H1 (cell line): ENCODE measurements at regions not wholly inside any gene's neighbourhood (a gene's known extent, or its start where the extent isn't known, plus 50 kb on each side); places are given as distances from the start of the nearest gene placed in this dataset.
A peak's percentile ranks its signal among the peaks of the same experiment; 100 is the strongest.

Source experiments
- CTCF ChIA-PET: fragments of 300-600 bp; sonication (Branson Sonifier 250); formaldehyde crosslinking; loops from one replicate; lab custom pipeline; 2021; ENCODE audit not compliant: partially characterized antibody; lab: Charles Lee
- POLR2A ChIA-PET: fragments of 300-600 bp; sonication (Branson Sonifier 250); formaldehyde crosslinking; loops from one replicate; lab custom pipeline; 2021; ENCODE audit warnings: inconsistent platforms; ENCODE audit not compliant: partially characterized antibody; lab: Charles Lee
- DNase-seq, 2 experiments: peaks; one replicate each; pipeline versions ENCODE4 v3.0.0 to v3.0.0-alpha.2; 2010 to 2022; ENCODE audit warnings: low spot score in 2 of 2, low read depth in 1 of 2, mixed read lengths in 1 of 2
- FAIRE-seq: peaks from 2 replicates; lab custom pipeline; 2011; peaks lifted over from hg19 to GRCh38; lab: Jason Lieb, UNC
- H2AFZ ChIP-seq: 2 replicates; pipeline ENCODE4 v1.8.1; 2012; ENCODE audit warnings: low read length, inconsistent platforms
- H2AK5ac ChIP-seq: 2 replicates; pipeline ENCODE4 v1.6.1; 2013; ENCODE audit warnings: low read depth, low read length
- H2BK120ac ChIP-seq: replicated peaks from 2 replicates; pipeline ENCODE3; 2013; ENCODE audit warnings: low read depth, low read length, inconsistent platforms
- H2BK12ac ChIP-seq: 2 replicates; pipeline ENCODE4 v1.6.1; 2013; ENCODE audit warnings: low read depth, low read length
- H2BK15ac ChIP-seq: 2 replicates; pipeline ENCODE4 v1.6.1; 2013; ENCODE audit warnings: low read length
- H2BK20ac ChIP-seq: 2 replicates; pipeline ENCODE4 v1.6.1; 2013; ENCODE audit warnings: low read length
- H2BK5ac ChIP-seq: 2 replicates; pipeline ENCODE4 v1.6.1; 2013; ENCODE audit warnings: low read depth, low read length
- H3K14ac ChIP-seq: 2 replicates; pipeline ENCODE4 v1.6.1; 2013; ENCODE audit warnings: inconsistent platforms; ENCODE audit not compliant: insufficient read length
- H3K18ac ChIP-seq: 2 replicates; pipeline ENCODE4 v1.6.1; 2013; ENCODE audit warnings: low read length; ENCODE audit errors: extremely low read depth
- H3K23ac ChIP-seq: 2 replicates; pipeline ENCODE4 v1.6.1; 2013; ENCODE audit warnings: inconsistent platforms; ENCODE audit not compliant: insufficient read length
- H3K23me2 ChIP-seq: 2 replicates; pipeline ENCODE4 v1.6.1; 2013; ENCODE audit warnings: low read depth, low read length
- H3K27ac ChIP-seq: 2 replicates; pipeline ENCODE4 v1.6.1; 2011; ENCODE audit warnings: low read depth, low read length, inconsistent platforms
- H3K27me3 ChIP-seq, 4 experiments: replicated peaks in 1 of 4; 1 replicate in 1 of 4; 2 replicates in 3 of 4; pipeline versions ENCODE4 v1.6.1 to v1.8.1; 2011 to 2013; ENCODE audit warnings: low read length in 3 of 4, mild to moderate bottlenecking in 3 of 4, inconsistent platforms in 2 of 4, mixed read lengths in 2 of 4, moderate library complexity in 1 of 4; ENCODE audit not compliant: control insufficient read depth in 3 of 4, insufficient read depth in 3 of 4; ENCODE audit errors: extremely low read depth in 1 of 4
- H3K36me3 ChIP-seq, 4 experiments: 2 replicates each; pipeline versions ENCODE4 v1.6.1 to v1.8.1; 2011 to 2013; ENCODE audit warnings: mild to moderate bottlenecking in 4 of 4, low read length in 3 of 4, moderate library complexity in 2 of 4, control low read depth in 1 of 4, inconsistent platforms in 1 of 4; ENCODE audit not compliant: insufficient read depth in 4 of 4, control insufficient read depth in 2 of 4
- H3K4ac ChIP-seq: replicated peaks from 2 replicates; pipeline ENCODE3; 2013; ENCODE audit warnings: low read length, low read depth, mixed read lengths, inconsistent platforms; ENCODE audit not compliant: insufficient read length
- H3K4me1 ChIP-seq, 4 experiments: replicated peaks in 1 of 4; 1 replicate in 1 of 4; 2 replicates in 3 of 4; pipeline versions ENCODE4 v1.6.1 to v1.8.1; 2011 to 2013; ENCODE audit warnings: low read length in 3 of 4, inconsistent platforms in 2 of 4, mixed read lengths in 1 of 4; ENCODE audit not compliant: insufficient read depth in 4 of 4, control insufficient read depth in 3 of 4
- H3K4me2 ChIP-seq, 2 experiments: 2 replicates each; pipeline versions ENCODE4 v1.6.1 to v1.8.1; 2011 to 2013; ENCODE audit warnings: low read depth in 2 of 2, low read length in 2 of 2, control low read depth in 1 of 2, inconsistent platforms in 1 of 2, mild to moderate bottlenecking in 1 of 2; ENCODE audit not compliant: insufficient read depth in 1 of 2
- H3K4me3 ChIP-seq, 4 experiments: fragments of 200-600, 300-600 bp in 1 of 4; sonication (generic), shearing (Covaris generic), sonication (Bioruptor Twin) in 1 of 4; 2 replicates each; pipeline versions ENCODE4 v1.5.1 to v1.8.1; 2011 to 2016; ENCODE audit warnings: low read length in 4 of 4, low read depth in 3 of 4, control low read depth in 2 of 4, inconsistent platforms in 2 of 4, mild to moderate bottlenecking in 2 of 4, mixed read lengths in 1 of 4, moderate library complexity in 1 of 4; ENCODE audit not compliant: insufficient read depth in 2 of 4; ENCODE audit errors: extremely low read depth in 1 of 4
- H3K56ac ChIP-seq: replicated peaks from 2 replicates; pipeline ENCODE3; 2013; ENCODE audit warnings: low read depth, mild to moderate bottlenecking, mixed read lengths, low read length, inconsistent platforms; ENCODE audit not compliant: insufficient read length
- H3K79me1 ChIP-seq: 2 replicates; pipeline ENCODE4 v1.6.1; 2013; ENCODE audit warnings: low read depth, low read length, control low read depth
- H3K79me2 ChIP-seq, 2 experiments: 2 replicates each; pipeline versions ENCODE4 v1.6.1 to v1.8.1; 2012 to 2013; ENCODE audit warnings: low read length in 2 of 2, mild to moderate bottlenecking in 2 of 2, inconsistent platforms in 1 of 2; ENCODE audit not compliant: insufficient read depth in 2 of 2, control insufficient read depth in 1 of 2
- H3K9ac ChIP-seq, 4 experiments: replicated peaks in 1 of 4; 1 replicate in 1 of 4; 2 replicates in 3 of 4; pipeline versions ENCODE4 v1.6.1 to v1.8.1; 2011 to 2013; ENCODE audit warnings: low read depth in 3 of 4, low read length in 3 of 4, control low read depth in 2 of 4, mild to moderate bottlenecking in 2 of 4, moderate library complexity in 2 of 4, inconsistent platforms in 1 of 4; ENCODE audit errors: extremely low read depth in 1 of 4
- H3K9me3 ChIP-seq, 2 experiments: 2 replicates each; pipeline versions ENCODE4 v1.6.1 to v1.8.1; 2012 to 2013; ENCODE audit warnings: mild to moderate bottlenecking in 2 of 2, moderate library complexity in 2 of 2, control low read depth in 1 of 2, inconsistent platforms in 1 of 2, low read depth in 1 of 2, low read length in 1 of 2, mixed read lengths in 1 of 2; ENCODE audit not compliant: insufficient read depth in 2 of 2
- H4K20me1 ChIP-seq, 2 experiments: replicated peaks in 1 of 2; 2 replicates each; pipeline versions ENCODE3 to v1.8.1; 2011 to 2013; ENCODE audit warnings: inconsistent platforms in 2 of 2, low read length in 2 of 2, mild to moderate bottlenecking in 1 of 2; ENCODE audit not compliant: insufficient read depth in 2 of 2, control insufficient read depth in 1 of 2
- H4K5ac ChIP-seq: 2 replicates; pipeline ENCODE4 v1.6.1; 2013; ENCODE audit warnings: low read length, low read depth, mixed read lengths, inconsistent platforms; ENCODE audit not compliant: insufficient read length
- H4K8ac ChIP-seq: 2 replicates; pipeline ENCODE4 v1.8.0; 2013; ENCODE audit warnings: mild to moderate bottlenecking, moderate library complexity, low read length, inconsistent platforms; ENCODE audit not compliant: insufficient read depth; ENCODE audit errors: extremely low read depth
- H4K91ac ChIP-seq: replicated peaks from 2 replicates; pipeline ENCODE3; 2013; ENCODE audit warnings: low read length, mixed read lengths, inconsistent platforms; ENCODE audit not compliant: insufficient read length
- CEBPB ChIP-seq: IDR thresholded peaks from 2 replicates; pipeline ENCODE4 v1.6.1; 2012; ENCODE audit warnings: low read depth, low read length
- KDM1A ChIP-seq: fragments of 200-600, 300-600 bp; sonication (generic); IDR thresholded peaks from 2 replicates; pipeline ENCODE4 v1.7.1; 2016; ENCODE audit warnings: mild to moderate bottlenecking, low read length, borderline replicate concordance
- MAFK ChIP-seq: IDR thresholded peaks from 2 replicates; pipeline ENCODE4 v1.6.1; 2012; ENCODE audit warnings: low read depth, mild to moderate bottlenecking, improper control_type of control experiment, low read length
- MAX ChIP-seq: IDR thresholded peaks from 2 replicates; pipeline ENCODE4 v1.6.1; 2012; ENCODE audit warnings: inconsistent platforms
- RFX5 ChIP-seq: IDR thresholded peaks from 2 replicates; pipeline ENCODE4 v1.6.1; 2011; ENCODE audit warnings: low read depth, low read length, improper control_type of control experiment, borderline replicate concordance
- RXRA ChIP-seq: IDR thresholded peaks from 2 replicates; pipeline ENCODE4 v1.6.1; 2011; ENCODE audit warnings: low read depth, mild to moderate bottlenecking, low read length, moderate library complexity; ENCODE audit not compliant: insufficient read depth
- TAF7 ChIP-seq: optimal IDR thresholded peaks from 2 replicates; pipeline ENCODE3; 2011; ENCODE audit warnings: low read depth, mild to moderate bottlenecking, inconsistent platforms, low read length, moderate library complexity, borderline replicate concordance
- YY1 ChIP-seq: IDR thresholded peaks from 2 replicates; pipeline ENCODE4 v1.6.1; 2011; ENCODE audit warnings: low read depth, mild to moderate bottlenecking, low read length
- WGBS, 2 experiments: shearing (Covaris generic) in 1 of 2; methylation state at CpG; one replicate each; pipeline versions ENCODE4 v1.1.6 to v1.1.7; 2013 to 2015; ENCODE audit warnings: low lambda C conversion rate in 2 of 2, mixed read lengths in 2 of 2, inconsistent platforms in 1 of 2, low coverage in 1 of 2, missing lambda C conversion rate in 1 of 2; ENCODE audit not compliant: insufficient replicate concordance in 2 of 2, insufficient coverage in 1 of 2, insufficient read length in 1 of 2; ENCODE audit errors: extremely low coverage in 1 of 2, missing lambda C conversion rate in 1 of 2; 5-methylcytosine and 5-hydroxymethylcytosine counted together

GRCh38 chr10:130812381-130813148 lies 499.0 kb downstream of the TCERG1L start:
- Histone ChIP-seq H3K23ac (no peak overlapping the region), H3K4ac (peak overlapping the region; percentile 10), H3K79me1 (no peaks in the 10 kb centered on the region), H2BK12ac (no peak overlapping the region; the same call in 1 of the 2 replicates)
- TF ChIP-seq RXRA (no peak), MAX (no peak), MAFK (no peak), TAF7 (no peak), KDM1A (no peak), CEBPB (no peak), YY1 (no peak), RFX5 (no peak)
- TF ChIP-seq, all 59 proteins: peak for 0
- Histone ChIP-seq H2BK15ac (no peak overlapping the region), H3K56ac (no peak overlapping the region), H3K4me1 (peaks cover 0 to 19% (median 11%) of the 10 kb centered on the region in 4 experiments; a peak in 5 of 7 replicates), H2AFZ (no peak overlapping the region), H4K20me1 (no peaks in the 10 kb centered on the region), H2BK5ac (no peak overlapping the region), H3K18ac (no peak overlapping the region), H3K23me2 (no peaks in the 10 kb centered on the region), H3K79me2 (no peaks in the 10 kb centered on the region), H3K4me2 (no peak overlapping the region), H2BK20ac (no peak overlapping the region), H4K5ac (no peak overlapping the region), H3K27ac (no peak overlapping the region), H3K27me3 (no peaks in the 10 kb centered on the region), H3K9ac (no peak overlapping the region), H3K9me3 (no peaks in the 10 kb centered on the region), H4K91ac (peak overlapping the region; percentile 25), H2BK120ac (no peak overlapping the region), H2AK5ac (no peak overlapping the region), H4K8ac (no peak overlapping the region), H3K14ac (no peak overlapping the region), H3K36me3 (no peaks in the 10 kb centered on the region), H3K4me3 (no peak overlapping the region)
- WGBS, 2 experiments, result 89% methylated on average over 10 of the region's 14 CpGs; no CpG with 5 or more reads in 1 of the 2 experiments
- DNase-seq (peak in 1 of 2 experiments; percentile 40), FAIRE-seq (no peak)
- POLR2A ChIA-PET, result no interaction called here
- CTCF ChIA-PET, result interaction anchor here (1.2 kb wide), 1 partner anchor 9 kb away, joined by 3 read pairs; no protein-coding TSS in a partner anchor
